Globus pallidus (tissue), 1 donor: ENCODE measurements at regions not wholly inside any gene's neighbourhood (a gene's known extent, or its start where the extent isn't known, plus 50 kb on each side); places are given as distances from the start of the nearest gene placed in this dataset.

Experiments used
- DNase-seq: peaks from one replicate; pipeline ENCODE4 v3.0.0-alpha.2; 2015; ENCODE audit warnings: low spot score

DNA sequence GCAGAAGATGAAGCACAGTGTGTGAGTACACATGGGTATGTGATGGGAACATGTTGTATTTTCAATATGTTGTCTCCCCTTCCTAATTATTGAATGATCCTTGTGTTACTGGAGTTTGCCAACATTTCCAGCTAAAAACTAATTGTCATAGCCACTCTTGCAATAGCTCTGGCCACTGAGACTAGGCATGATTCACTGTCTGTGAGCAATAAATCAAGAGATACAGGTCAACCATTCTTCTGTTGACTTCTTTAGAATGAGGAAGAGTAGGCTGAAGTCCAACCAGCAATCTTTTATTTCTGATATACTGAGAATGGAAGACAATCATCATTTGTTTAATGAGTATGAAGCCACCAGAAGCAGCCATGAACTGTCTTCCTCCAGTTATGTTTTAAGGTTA lies 413.9 kb downstream of the SLITRK5 start:
- no peak for DNase-seq

DNA sequence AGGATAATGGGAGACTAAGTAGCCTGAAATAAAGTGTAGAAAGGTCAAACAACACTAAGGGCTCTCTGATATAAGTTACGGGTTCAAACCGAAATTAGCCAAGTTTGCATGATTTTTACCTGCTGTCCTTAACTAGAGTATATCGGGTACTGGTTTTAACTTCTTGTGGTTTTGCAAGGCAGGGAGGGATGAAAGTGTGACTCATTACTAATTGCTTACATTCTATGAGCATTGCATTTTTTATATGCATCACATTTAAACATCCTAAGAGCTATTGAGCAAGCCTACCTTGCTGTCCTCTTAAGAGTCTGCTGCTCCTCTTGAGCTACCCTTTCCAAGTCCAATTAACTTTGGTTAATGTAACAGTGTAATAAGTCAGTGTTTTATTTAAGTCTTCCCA lies 415.4 kb downstream of the SLITRK5 start:
- no peak for DNase-seq

DNA sequence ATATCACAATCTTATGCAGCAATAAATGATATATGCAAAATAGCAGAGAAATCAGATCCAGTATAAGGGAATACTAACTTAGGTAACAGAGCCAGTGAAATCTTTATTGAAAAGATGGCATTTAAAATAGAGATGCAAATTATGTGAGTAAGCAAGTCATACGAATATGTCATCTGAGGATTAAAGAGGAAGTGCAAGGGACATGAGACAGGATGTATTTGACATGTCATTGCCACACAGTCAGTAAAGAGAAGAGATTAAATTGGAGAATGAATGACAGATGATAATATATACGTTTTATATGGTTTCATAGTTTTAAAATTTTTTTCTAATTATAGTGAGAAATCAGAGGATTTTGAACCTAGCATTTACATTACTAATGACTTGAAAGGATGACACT lies 426.4 kb downstream of the SLITRK5 start:
- no peak for DNase-seq

DNA sequence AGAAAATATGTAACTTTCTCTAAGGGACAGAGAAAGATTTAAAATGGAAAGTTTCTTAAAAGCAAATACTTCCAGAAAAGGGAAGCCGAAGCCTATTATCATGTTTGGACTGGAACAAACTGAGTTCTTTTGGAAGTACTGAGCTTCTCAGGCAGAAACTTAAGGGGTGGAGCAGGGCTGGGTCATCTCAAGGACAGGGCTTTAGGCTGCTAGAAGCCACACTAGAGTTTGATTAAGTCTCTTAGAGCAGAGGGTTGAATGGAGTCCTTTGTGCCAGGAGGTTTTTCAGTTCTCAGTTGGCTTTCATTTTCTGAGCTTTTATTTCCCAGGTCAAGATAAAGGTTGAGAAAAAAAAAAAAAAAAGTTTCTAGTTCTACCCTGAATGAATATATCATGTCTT lies 432.7 kb downstream of the SLITRK5 start:
- DNase-seq = no peak

DNA sequence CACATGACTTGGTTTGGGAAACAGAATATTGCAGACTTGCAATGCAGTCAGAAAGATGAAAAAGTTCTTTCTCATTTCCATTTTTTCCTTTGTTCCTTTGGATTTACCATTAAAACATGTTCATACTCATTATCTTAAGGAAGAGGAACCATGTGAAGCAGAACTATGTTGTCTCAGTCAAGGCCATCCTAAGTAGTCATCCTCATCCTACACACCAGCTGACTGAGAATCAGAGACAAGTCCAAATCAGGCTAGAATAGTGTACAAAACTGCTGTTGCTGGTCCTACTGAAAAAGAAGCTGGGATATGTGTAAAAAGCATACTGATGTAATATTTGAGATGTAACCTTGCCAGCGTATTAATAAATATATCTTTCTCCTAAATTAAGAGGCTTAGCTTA lies 433.4 kb downstream of the SLITRK5 start:
- no peak for DNase-seq

DNA sequence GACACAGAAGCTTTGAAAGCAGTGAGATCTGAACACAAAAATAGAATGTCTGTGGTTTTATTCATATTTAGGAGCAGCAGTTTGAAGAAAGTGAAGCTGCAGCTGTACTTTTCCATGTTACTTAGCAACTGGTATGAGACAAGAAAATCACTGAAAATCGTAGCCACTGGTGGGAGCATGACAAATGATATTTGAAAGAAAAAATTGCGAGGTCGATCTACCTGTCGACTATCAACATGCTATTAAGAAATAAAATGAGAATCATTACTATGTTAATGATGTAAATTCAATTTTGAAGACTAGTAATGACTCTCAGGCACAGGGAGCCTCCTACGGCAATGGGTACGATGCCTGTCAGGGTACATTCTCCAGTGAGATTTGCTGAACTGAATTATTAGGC lies 436.4 kb downstream of the SLITRK5 start:
- DNase-seq = no peak

DNA sequence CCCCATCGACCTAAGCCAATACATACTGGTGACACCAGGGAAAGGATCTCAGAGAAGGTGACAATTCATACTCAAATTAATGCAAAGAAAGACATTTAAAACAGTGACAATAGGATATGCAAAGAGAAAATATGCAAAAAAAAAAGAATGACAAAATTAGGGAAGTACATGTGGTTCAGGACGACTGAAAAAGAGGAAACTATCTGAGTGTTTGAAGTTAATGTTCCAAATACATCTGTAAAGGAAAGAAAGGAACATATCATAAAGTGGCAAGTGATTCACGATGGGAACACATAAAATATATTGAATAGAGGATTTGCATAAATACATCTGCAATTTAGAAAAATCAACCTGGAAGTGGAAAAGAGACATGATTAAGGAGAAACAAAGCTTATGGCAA lies 441.4 kb downstream of the SLITRK5 start:
- no peak for DNase-seq

DNA sequence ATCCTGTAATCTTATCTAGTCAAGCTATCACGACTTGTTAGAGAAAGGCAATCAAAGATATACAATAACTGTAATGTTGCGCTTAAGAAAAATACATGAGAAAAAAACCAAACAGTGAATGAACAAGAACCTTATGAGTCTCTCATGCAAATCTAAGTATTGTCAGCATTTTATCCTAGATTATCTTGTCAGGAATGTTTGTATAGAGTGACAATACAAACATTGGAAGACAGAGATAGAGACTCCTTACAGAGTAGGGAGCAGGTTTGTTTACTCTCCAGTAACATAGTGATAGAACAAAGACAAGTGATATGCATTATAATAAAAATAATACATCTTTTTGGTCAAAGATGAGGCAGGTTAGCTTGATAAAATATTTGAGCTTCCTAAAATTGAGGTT lies 444.8 kb downstream of the SLITRK5 start:
- no peak for DNase-seq

DNA sequence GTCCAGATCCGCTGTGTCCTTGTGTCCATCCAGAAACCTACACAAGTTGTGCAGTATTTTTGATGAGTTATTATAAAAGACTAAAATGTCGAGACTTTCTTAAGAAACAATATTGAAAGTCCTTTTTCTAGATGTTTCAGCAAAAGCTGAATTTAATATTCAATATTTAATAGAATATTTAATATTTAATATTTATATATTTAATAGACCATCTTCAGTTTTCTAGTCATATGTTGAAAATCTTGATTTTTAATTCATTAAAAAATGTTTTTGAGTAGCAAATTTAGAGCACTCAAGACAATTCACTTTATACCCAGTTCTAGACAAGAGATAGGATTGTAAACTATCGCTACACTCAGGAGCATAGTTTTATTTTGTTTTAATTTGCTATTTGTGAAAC lies 447.8 kb downstream of the SLITRK5 start:
- no peak for DNase-seq

DNA sequence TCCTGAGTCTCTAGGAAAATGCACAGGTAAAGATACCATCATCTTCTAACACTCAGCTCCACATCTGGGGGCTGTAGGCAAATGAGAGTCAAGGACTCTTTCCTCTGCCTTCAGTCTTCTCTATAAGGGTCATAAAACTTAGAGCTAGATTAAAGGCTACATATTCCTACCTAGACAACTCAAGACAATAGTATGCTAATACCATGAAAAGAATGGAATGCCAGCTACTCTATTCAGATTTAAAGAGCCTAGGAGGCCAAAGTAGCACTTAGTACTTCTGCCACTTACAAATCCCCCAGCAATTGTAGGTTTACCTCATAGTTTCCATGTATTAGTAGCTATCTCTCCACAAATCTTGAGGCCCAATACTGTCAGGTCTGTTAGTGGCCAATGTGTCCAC lies 453.0 kb downstream of the SLITRK5 start:
- no peak for DNase-seq

DNA sequence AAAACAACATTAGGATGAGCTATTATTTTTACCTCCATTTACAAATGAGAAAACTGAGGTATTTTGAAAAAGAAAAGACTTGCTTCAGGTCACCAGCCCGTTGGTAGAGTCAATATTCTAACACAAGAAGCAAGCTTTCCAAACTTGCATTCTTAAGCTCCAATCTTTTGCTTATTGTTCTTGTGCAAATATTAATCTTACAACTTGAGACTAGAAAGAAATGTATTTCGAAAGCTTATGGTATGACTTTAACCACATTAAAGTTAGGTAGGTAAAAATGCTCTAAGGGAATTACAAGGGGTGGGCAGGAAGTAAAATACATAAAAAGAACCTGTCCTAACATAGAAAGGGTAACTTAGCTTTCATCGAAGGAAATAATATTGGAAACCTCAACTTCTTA lies 453.9 kb downstream of the SLITRK5 start:
- DNase-seq = no peak

DNA sequence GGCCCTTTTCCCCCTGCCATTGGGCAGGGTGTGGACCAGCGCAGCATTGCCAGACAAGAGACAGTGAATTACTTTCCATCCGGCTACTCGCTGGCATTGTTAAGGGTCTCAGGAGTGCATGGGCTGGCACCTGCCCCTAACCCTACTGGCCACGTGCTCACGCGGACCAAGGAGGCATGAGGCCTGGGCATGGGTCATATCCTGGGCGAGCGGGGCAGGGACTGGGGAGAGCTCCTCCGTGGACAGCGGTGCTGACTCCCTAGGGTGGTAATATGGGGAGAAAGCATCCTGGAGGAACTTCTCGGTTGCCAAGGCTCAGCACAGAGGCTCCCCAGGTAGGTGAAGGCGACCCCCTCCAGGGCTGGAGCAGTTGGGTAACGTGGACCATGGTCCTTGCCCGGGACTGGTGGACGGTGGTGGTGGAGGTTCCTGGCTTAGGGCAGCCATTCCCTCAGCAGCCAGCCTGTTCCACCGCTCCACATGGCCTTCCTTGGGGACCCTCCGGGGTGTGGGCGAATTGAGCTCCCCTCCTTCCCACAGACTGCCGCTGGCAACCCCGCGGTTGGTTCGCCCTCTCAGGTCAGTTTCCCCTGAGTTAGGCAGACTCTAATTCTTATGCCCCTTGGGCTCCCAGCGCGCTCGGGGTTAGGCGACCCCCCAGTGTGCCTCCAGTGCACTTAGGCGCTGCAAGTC lies 465.1 kb downstream of the SLITRK5 start:
- no peak for DNase-seq

DNA sequence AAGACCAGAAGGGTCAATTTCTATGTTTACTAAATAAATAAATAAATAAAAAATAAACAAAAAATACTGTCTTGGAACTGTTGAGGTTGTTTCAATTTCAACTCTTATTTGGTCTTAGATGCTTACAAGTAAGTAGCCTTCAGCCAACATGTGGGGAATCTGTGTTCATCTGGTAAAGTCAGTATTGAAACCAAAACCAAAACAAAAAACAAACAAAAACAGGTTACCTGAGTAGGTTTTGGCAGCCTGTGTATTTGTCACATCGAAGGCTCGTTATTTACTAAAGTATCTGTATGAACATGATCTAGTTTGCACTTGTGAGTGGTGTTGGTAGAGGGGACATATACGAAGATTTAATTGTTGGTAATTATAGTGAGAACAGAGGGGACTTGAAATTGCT lies 471.5 kb downstream of the SLITRK5 start:
- no peak for DNase-seq

DNA sequence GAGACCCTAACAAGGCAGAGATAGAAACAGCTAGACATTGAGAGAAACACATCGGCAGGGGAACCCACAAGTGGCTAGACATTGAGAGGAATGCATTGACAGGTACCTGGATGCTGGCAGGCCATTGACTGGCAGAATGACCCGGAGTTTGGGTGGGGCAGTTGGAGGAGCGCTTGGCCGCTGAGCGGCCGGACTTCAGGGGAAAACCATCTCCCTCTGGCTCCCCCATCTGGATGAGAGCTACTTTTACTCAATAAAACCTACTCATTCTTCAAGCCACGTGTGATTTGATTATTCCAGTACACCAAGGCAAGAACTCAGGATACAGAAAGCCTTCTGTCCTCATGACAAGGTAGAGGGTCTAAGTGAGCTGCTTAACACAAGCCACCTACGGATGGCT lies 473.4 kb downstream of the SLITRK5 start:
- no peak for DNase-seq

DNA sequence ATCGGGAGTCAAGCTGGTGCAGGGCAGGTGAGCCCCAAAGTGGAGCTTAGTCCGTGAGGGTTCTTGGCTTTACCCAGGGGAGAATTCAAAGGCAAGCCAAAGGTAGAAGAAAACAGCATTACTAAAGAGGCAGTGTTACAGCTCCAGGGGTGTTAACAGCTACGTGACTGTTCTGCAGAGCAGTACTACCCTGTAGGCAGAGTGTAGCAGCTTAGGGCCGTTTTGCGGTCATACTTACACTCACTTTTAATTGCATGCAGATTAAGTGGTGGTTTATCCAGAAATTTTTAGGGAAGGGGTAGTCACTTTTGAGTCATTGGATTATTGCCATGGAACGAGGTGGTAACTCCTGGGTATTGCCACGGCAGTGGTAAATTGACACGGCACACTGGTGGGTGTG lies 482.2 kb downstream of the SLITRK5 start:
- no peak for DNase-seq

DNA sequence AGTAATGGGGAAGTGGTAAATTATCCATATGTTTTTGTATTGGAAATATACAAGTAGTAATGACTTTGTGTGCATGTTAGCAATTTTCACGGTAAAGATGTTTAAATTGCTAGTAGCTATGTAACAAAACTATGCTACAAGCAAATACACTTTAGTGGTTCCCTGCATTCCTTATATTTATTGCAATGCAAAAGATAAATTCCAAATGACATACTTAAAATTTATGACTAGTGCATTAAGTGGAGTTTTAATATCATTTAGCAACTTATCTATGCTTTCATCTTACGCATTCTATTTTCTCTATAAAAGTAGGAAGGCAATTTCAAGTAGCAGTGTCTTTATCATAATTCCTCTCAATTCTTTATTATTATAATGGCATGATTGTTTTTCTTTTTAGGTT lies 482.8 kb downstream of the SLITRK5 start:
- no peak for DNase-seq

DNA sequence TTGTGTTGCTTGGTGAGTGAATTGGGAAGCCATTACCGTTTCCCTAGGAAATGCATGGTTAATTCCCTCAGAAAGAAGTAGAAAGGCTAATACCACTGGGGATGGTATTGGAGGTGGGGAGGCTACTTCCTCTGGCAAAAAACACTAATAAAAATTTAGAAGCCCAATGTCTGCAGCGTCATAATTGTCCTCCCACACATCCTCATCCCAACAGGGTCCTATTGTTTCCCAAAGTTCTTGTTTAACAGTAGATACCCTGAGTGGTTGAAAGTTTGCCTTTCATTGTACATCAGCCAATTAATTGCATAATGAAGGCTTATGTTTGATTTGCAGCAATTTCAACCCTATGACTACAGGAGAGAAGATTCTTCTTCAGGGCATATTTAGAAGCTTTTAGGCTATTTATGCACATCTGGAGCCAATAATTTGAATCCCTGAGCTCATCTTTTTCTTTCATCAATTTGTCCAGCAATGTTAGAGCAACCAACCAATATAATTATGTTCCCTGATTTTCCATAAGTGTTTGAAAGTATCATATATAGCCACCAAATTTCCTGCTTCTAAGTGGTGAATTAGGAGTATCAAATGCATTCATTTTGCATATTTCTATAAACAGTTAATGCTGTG lies 491.0 kb downstream of the SLITRK5 start:
- no peak for DNase-seq

DNA sequence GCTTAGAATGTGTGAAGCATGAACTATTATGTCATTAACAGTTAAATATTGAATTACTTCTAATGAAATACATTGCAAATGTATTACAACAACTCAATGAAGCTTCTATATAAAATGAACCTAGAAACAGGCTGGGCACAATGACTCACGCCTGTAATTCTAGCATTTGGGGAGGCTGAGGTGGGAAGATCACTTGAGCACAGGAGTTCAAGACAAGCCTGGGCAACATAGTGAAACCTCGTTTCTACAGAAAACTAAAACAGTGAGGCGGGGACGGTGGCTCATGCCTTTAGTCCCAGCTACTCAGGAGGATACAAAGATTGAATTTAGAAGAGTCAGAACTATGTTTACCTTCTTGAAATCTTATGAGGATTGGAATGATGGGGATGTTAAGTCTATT lies 505.1 kb downstream of the SLITRK5 start:
- no peak for DNase-seq

DNA sequence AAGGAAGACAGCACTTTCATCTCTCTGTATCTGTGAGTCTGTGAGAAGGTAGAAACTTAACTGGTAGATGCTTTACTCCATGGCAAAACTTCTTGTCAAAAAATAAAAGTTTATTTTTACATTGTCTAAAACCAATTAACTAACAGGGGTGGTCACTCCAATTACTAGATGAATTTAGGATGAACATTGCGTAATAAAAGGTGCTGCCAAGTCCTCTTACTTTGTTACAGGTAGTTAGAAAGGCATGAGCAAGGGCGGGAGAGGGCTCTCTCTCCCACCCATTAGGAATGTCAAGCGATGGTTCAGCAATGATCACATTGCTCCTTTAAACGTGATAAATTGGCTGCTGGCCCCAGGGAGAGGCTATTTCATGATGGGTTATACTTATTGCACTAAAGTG lies 512.3 kb downstream of the SLITRK5 start:
- DNase-seq = no peak

DNA sequence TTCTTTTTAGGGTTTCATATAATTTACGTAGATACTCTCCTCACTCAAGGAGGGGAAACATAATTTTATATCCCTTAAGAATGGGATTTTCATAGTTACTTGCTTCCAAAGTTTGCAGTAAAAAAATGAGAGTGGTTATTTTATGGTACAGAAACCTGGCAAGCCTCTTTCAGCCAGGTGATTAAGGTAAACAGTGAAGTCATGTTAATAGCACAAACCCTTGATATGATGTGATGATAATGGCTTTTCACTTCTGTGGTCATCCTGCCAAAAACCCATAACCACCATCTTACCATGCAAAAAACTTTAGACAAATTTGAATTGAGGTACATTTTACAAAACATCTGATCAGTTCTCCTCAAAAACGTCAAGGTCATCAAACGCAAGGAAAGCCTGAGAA lies 517.8 kb downstream of the SLITRK5 start:
- no peak for DNase-seq

DNA sequence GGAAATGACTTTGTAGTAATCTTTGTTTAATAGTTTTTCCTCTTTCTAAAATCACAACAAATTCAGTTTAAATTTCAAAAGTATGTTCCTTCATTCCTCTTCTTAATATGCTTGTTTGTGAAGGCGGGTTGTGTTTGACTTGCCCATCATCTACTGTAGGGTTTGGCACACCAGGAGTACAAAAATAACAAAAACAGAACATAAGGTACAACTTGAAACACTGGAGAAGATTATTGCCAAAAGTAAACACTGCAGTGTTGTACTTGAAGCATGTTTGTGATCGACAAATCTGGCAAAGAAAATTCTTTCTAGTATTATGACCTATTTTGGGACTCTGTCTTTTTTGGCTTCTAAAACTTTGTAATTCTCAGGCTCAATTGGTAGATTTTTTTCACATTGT lies 518.6 kb downstream of the SLITRK5 start:
- no peak for DNase-seq

DNA sequence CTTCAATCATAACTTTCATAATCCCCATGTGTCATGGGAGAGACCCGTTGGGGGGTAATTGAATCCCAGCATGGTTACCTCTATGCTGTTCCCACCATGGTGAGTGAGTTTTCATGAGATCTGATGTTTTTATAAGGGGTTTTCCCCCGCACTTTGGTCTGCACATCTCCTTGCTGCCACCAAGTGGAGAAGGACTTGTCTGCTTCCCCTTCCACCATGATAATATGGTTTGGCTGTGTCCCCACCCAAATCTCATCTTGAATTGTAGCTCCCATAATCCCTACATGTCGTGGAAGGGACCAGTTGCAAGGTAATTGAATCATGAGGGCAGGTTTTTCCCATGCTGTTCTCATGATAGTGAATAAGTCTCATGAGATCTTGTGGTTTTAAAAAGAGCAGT lies 524.9 kb downstream of the SLITRK5 start:
- DNase-seq = no peak

DNA sequence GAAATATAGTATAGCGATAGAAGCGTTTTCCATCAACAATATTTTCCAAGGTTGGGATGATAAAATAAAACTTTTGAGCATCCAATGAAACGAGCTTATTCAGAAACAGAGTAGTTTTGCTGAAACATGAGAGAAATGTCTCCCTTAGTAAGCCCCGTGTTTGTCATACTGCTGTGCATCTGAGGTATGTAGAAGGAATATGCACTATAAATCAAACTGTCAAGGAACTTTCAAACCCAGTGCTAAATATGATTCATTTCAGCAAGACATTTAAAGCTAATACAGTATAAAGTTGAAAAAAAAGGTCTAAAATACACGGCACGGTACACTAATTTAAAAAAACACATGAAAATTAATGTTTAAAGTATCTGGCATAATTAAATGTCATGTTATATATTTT lies 546.2 kb downstream of the SLITRK5 start:
- no peak for DNase-seq

DNA sequence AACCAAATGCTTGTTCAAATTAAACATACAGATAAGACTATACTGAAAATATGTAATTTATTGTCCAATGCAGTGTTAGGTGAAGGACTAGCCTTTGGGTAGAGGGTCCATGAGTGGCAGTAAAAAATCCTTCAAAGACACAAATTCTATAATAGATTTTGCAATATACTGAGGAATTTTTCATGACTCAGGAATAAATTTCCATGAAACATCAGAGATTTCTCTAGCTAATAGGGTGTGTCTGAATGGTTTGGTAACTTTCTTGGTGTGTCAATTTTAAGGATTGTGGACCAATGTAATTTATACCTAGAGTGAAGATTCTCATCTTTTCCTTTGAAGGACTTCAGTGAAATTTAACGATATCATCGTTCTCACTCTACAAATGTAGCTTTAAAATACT lies 546.7 kb downstream of the SLITRK5 start:
- DNase-seq = no peak
